ENCODE measurements at regions not wholly inside any gene's neighbourhood (a gene's known extent, or its start where the extent isn't known, plus 50 kb on each side); places are given as distances from the start of the nearest gene placed in this dataset.

DNA sequence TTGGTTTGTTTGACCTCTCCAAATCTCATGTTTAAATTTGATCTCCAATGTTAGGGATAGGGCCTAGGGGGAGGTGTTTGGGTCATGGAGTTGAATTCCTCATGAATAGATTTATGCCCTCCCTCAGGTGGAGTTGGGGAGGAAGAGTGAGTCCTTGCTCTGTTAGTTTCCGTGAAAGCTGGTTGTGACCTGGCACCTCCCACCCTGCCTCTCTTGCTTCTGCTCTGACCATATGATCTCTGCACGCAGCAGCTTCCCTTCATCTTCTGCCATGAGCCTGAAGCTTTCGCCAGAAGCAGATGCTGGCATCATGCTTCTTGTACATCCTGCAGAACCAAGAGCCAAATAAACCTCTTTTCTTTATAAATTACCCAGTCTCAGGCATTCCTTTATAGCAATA, 231.6 kb upstream of the ERBB4 start:
- Histone ChIP-seq H3K4me1 (ENCODE audit: control insufficient read depth, extremely low read depth, insufficient read depth, low read length) (no peaks in the 10 kb centered on the region), H3K4me3 (replicated peaks in 1 of 3; ENCODE audit: insufficient read depth in 1 of 3, low read depth in 1 of 3, low read length in 3 of 3) (no peak overlapping the region), H3K27me3 (ENCODE audit: control insufficient read depth in 2 of 2, insufficient read depth in 2 of 2, low read length in 2 of 2) (no peaks in the 10 kb centered on the region), H3K9me3 (replicated peaks; ENCODE audit: control insufficient read depth, insufficient read depth, low read length) (no peaks in the 10 kb centered on the region), H3K79me2 (ENCODE audit: control insufficient read depth, insufficient read depth, low read length) (no peaks in the 10 kb centered on the region), H3K9ac (replicated peaks; ENCODE audit: extremely low read depth, insufficient read depth, low read length) (no peak overlapping the region), H3K9me1 (replicated peaks; ENCODE audit: control insufficient read depth, extremely low read depth, insufficient read depth, low read length) (no peaks in the 10 kb centered on the region), H3K4me2 (ENCODE audit: insufficient read depth, low read length) (no peak overlapping the region), H2AFZ (ENCODE audit: low read depth, low read length) (no peak overlapping the region), H3K27ac (ENCODE audit: insufficient read depth, low read depth, low read length) (no peak overlapping the region), H4K20me1 (replicated peaks; ENCODE audit: control insufficient read depth, extremely low read depth, insufficient read depth, low read length) (no peaks in the 10 kb centered on the region), H3K36me3 (ENCODE audit: control insufficient read depth in 2 of 2, extremely low read depth in 1 of 2, insufficient read depth in 2 of 2, low read length in 2 of 2) (no peaks in the 10 kb centered on the region)
- BruUV-seq (replicated peaks), result no TSS peak
- intact Hi-C loops (cut with micrococcal nuclease), result no loop called here
- TF ChIP-seq EZH2 (IDR thresholded peaks at IDR 0.05; ENCODE audit: borderline replicate concordance, low read depth, low read length, severe bottlenecking) (no peak), FOS (IDR thresholded peaks at IDR 0.05; ENCODE audit: borderline replicate concordance, insufficient read depth, low read length) (no peak), MYC (IDR thresholded peaks at IDR 0.05; ENCODE audit: low read depth, low read length) (no peak), POLR2A (IDR thresholded peaks at IDR 0.05; ENCODE audit: low read depth, low read length) (no peak), JUN (IDR thresholded peaks at IDR 0.05; ENCODE audit: borderline replicate concordance, insufficient read depth, insufficient read length, low read depth) (no peak), GATA2 (IDR thresholded peaks at IDR 0.05; ENCODE audit: insufficient read depth, insufficient read length, low read depth, low read length) (no peak), POLR2AphosphoS5 (IDR thresholded peaks at IDR 0.05; ENCODE audit: insufficient read depth, low read depth, low read length) (no peak)
- TF ChIP-seq, protein P1, sequence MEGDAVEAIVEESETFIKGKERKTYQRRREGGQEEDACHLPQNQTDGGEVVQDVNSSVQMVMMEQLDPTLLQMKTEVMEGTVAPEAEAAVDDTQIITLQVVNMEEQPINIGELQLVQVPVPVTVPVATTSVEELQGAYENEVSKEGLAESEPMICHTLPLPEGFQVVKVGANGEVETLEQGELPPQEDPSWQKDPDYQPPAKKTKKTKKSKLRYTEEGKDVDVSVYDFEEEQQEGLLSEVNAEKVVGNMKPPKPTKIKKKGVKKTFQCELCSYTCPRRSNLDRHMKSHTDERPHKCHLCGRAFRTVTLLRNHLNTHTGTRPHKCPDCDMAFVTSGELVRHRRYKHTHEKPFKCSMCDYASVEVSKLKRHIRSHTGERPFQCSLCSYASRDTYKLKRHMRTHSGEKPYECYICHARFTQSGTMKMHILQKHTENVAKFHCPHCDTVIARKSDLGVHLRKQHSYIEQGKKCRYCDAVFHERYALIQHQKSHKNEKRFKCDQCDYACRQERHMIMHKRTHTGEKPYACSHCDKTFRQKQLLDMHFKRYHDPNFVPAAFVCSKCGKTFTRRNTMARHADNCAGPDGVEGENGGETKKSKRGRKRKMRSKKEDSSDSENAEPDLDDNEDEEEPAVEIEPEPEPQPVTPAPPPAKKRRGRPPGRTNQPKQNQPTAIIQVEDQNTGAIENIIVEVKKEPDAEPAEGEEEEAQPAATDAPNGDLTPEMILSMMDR (IDR thresholded peaks at IDR 0.05; ENCODE audit: extremely low read depth in 1 of 2, insufficient read depth in 1 of 2, low read depth in 1 of 2, low read length in 2 of 2), result no peak
- TF ChIP-seq, protein P2, sequence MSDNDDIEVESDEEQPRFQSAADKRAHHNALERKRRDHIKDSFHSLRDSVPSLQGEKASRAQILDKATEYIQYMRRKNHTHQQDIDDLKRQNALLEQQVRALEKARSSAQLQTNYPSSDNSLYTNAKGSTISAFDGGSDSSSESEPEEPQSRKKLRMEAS (IDR thresholded peaks at IDR 0.05; ENCODE audit: insufficient read depth, insufficient read length), result no peak
- no peak for DNase-seq (ENCODE audit: low read depth, low spot score)
- dilution Hi-C loops (cut with MboI; ENCODE audit: extremely low pct_ligation_motif_present, low sequenced_read_pairs), result no loop called here
- ChIA-PET CTCF (interaction anchor here (12.3 kb wide), 1 partner anchor 122 kb away, joined by 399 read pairs; no protein-coding TSS in a partner anchor), POLR2A (no interaction called here)
- FAIRE-seq, result no peak
